CD14-positive monocyte (primary cell): ENCODE measurements at regions not wholly inside any gene's neighbourhood (a gene's known extent, or its start where the extent isn't known, plus 50 kb on each side); places are given as distances from the start of the nearest gene placed in this dataset.

Source experiments
- DNase-seq, 3 donors: peaks; one replicate each; pipeline ENCODE4 v3.0.0-alpha.2; 2011 to 2022
- H2AFZ ChIP-seq: 2 replicates; pipeline ENCODE4 v1.6.0; 2012; ENCODE audit warnings: mild to moderate bottlenecking, low read depth, low read length, inconsistent platforms; ENCODE audit not compliant: insufficient read depth, poor library complexity, severe bottlenecking
- H3K27ac ChIP-seq, 2 donors: 1 replicate in 1 of 2; 2 replicates in 1 of 2; pipeline ENCODE4 v1.5.1; 2012 to 2013; ENCODE audit warnings: low read length in 2 of 2, control low read depth in 1 of 2, inconsistent platforms in 1 of 2, low read depth in 1 of 2, mild to moderate bottlenecking in 1 of 2
- H3K27me3 ChIP-seq, 2 donors: one replicate each; pipeline versions ENCODE4 v1.6.0 to v1.6.1; 2011 to 2013; ENCODE audit warnings: low read length in 2 of 2; ENCODE audit not compliant: control insufficient read depth in 2 of 2, insufficient read depth in 2 of 2
- H3K36me3 ChIP-seq, 2 donors: replicated peaks in 1 of 2; 1 replicate in 1 of 2; 2 replicates in 1 of 2; pipeline versions ENCODE4 v1.5.1 to v1.6.1; 2012 to 2013; ENCODE audit warnings: low read length in 2 of 2, control low read depth in 1 of 2, inconsistent platforms in 1 of 2, mild to moderate bottlenecking in 1 of 2; ENCODE audit not compliant: insufficient read depth in 2 of 2, control insufficient read depth in 1 of 2
- H3K4me1 ChIP-seq, 2 donors: 1 replicate in 1 of 2; 2 replicates in 1 of 2; pipeline versions ENCODE4 v1.5.1 to v1.6.1; 2012 to 2013; ENCODE audit warnings: low read length in 2 of 2, control low read depth in 1 of 2, inconsistent platforms in 1 of 2, mild to moderate bottlenecking in 1 of 2, moderate library complexity in 1 of 2; ENCODE audit not compliant: insufficient read depth in 2 of 2, control insufficient read depth in 1 of 2
- H3K4me2 ChIP-seq: replicated peaks from 2 replicates; pipeline ENCODE3; 2012; ENCODE audit warnings: low read length, moderate library complexity, mild to moderate bottlenecking; ENCODE audit not compliant: poor library complexity, severe bottlenecking; ENCODE audit errors: extremely low read depth
- H3K4me3 ChIP-seq, 3 experiments: fragments of 200-600 bp in 1 of 3; sonication (generic) in 1 of 3; replicated peaks in 1 of 3; 1 replicate in 2 of 3; 2 replicates in 1 of 3; pipeline ENCODE4 v1.5.1; 2011 to 2013; ENCODE audit warnings: low read length in 3 of 3, mild to moderate bottlenecking in 3 of 3, control low read depth in 2 of 3, low read depth in 2 of 3, inconsistent platforms in 1 of 3, moderate library complexity in 1 of 3
- H3K79me2 ChIP-seq: 2 replicates; pipeline ENCODE4 v1.6.0; 2012; ENCODE audit warnings: mild to moderate bottlenecking, control low read depth, inconsistent platforms, low read length, moderate library complexity; ENCODE audit not compliant: insufficient read depth
- H3K9ac ChIP-seq: 2 replicates; pipeline ENCODE4 v1.6.0; 2017; ENCODE audit warnings: low read length, mild to moderate bottlenecking; ENCODE audit not compliant: insufficient read depth, poor library complexity, severe bottlenecking
- H3K9me3 ChIP-seq, 2 donors: replicated peaks in 1 of 2; 1 replicate in 1 of 2; 2 replicates in 1 of 2; pipeline versions ENCODE4 v1.5.1 to v1.6.1; 2012 to 2013; ENCODE audit warnings: low read length in 2 of 2, control low read depth in 1 of 2; ENCODE audit not compliant: control insufficient read depth in 1 of 2, insufficient read depth in 1 of 2
- H4K20me1 ChIP-seq: 2 replicates; pipeline ENCODE4 v1.6.0; 2012; ENCODE audit warnings: mild to moderate bottlenecking, low read length, control low read depth, moderate library complexity; ENCODE audit not compliant: insufficient read depth
- H3K27ac Mint-ChIP-seq, 7 donors: one replicate each; pipeline ENCODE4 v1.8.0; 2020; ENCODE audit warnings: mild to moderate bottlenecking in 7 of 7, mixed read lengths in 7 of 7, moderate library complexity in 6 of 7, inconsistent platforms in 2 of 7
- H3K27me3 Mint-ChIP-seq, 3 donors: one replicate each; pipeline ENCODE4 v1.8.0; 2021 to 2022; ENCODE audit warnings: low read depth in 3 of 3, mild to moderate bottlenecking in 3 of 3, mixed read lengths in 3 of 3, moderate library complexity in 3 of 3, inconsistent platforms in 1 of 3
- H3K36me3 Mint-ChIP-seq, 2 donors: one replicate each; pipeline ENCODE4 v1.8.0; 2020; ENCODE audit warnings: mixed read lengths in 2 of 2, inconsistent platforms in 1 of 2, mild to moderate bottlenecking in 1 of 2
- H3K4me1 Mint-ChIP-seq: one replicate; pipeline ENCODE4 v1.8.0; 2020; ENCODE audit warnings: mild to moderate bottlenecking, mixed read lengths
- H3K4me3 Mint-ChIP-seq, 2 donors: one replicate each; pipeline ENCODE4 v1.8.0; 2020; ENCODE audit warnings: mild to moderate bottlenecking in 2 of 2, mixed read lengths in 2 of 2, moderate library complexity in 1 of 2
- H3K9me3 Mint-ChIP-seq, 7 donors: one replicate each; pipeline ENCODE4 v1.8.0; 2020 to 2022; ENCODE audit warnings: mixed read lengths in 7 of 7, mild to moderate bottlenecking in 6 of 7, moderate library complexity in 6 of 7, inconsistent platforms in 2 of 7
- CTCF ChIP-seq: fragments of 200-600 bp; IDR thresholded peaks from one replicate; pipeline ENCODE4 v1.8.0; 2022; ENCODE audit warnings: antibody characterized with exemption, mild to moderate bottlenecking
- WGBS: methylation state at CpG from one replicate; pipeline ENCODE4 v1.1.5; 2013; ENCODE audit warnings: missing lambda C conversion rate; ENCODE audit not compliant: insufficient coverage; 5-methylcytosine and 5-hydroxymethylcytosine counted together
- intact Hi-C, 2 donors: fragments of 100-400 bp; cut with micrococcal nuclease; formaldehyde crosslinking; loops; one replicate each; pipeline versions ENCODE4 v1.15.0 to v1.15.1; 2023

GRCh38 chr17:6304894-6305612, 129.9 kb downstream of the AIPL1 start:
- Histone ChIP-seq H3K9me3 (no peaks in the 10 kb centered on the region), H3K27ac (no peak overlapping the region), H3K79me2 (no peaks in the 10 kb centered on the region), H4K20me1 (no peaks in the 10 kb centered on the region), H3K4me2 (no peak overlapping the region), H3K9ac (no peak overlapping the region), H2AFZ (no peak overlapping the region), H3K27me3 (no peaks in the 10 kb centered on the region), H3K4me3 (no peak overlapping the region), H3K4me1 (no peaks in the 10 kb centered on the region), H3K36me3 (no peaks in the 10 kb centered on the region)
- H3K4me3 Mint-ChIP-seq = no peak overlapping the region
- no peaks in the 10 kb centered on the region for H3K4me1 Mint-ChIP-seq
- H3K27ac Mint-ChIP-seq = no peak overlapping the region
- H3K36me3 Mint-ChIP-seq = no peaks in the 10 kb centered on the region
- no CpG with 5 or more reads among the region's 3 CpGs for WGBS
- DNase-seq = no peak
- intact Hi-C loops = no loop called here
- no peak for TF ChIP-seq CTCF
- H3K27me3 Mint-ChIP-seq = peaks cover 1 to 8% (median 3%) of the 10 kb centered on the region in 3 donors
- H3K9me3 Mint-ChIP-seq = peaks cover 0 to 2% (median 0%) of the 10 kb centered on the region in 7 donors

- Histone ChIP-seq H3K4me2 (no peak overlapping the region), H3K4me1 (no peaks in the 10 kb centered on the region), H4K20me1 (no peaks in the 10 kb centered on the region), H3K36me3 (no peaks in the 10 kb centered on the region), H2AFZ (no peak overlapping the region), H3K4me3 (no peak overlapping the region), H3K27ac (no peak overlapping the region), H3K9me3 (no peaks in the 10 kb centered on the region), H3K79me2 (no peaks in the 10 kb centered on the region), H3K27me3 (no peaks in the 10 kb centered on the region), H3K9ac (no peak overlapping the region)
- Mint-ChIP-seq H3K27me3 (peaks cover 1 to 8% (median 3%) of the 10 kb centered on the region in 3 donors), H3K4me3 (no peak overlapping the region), H3K4me1 (no peaks in the 10 kb centered on the region), H3K27ac (no peak overlapping the region), H3K9me3 (peaks cover 0 to 1% (median 0%) of the 10 kb centered on the region in 7 donors), H3K36me3 (no peaks in the 10 kb centered on the region)
- intact Hi-C loops = no loop called here
- TF ChIP-seq CTCF = no peak
- no peak for DNase-seq
- WGBS = 5% methylated on average over 3 of the region's 5 CpGs
These were observed 131.3 kb downstream of the AIPL1 start for GRCh38 chr17:6303664-6304063.
